Lung (tissue), 11 donors: ENCODE measurements at regions not wholly inside any gene's neighbourhood (a gene's known extent, or its start where the extent isn't known, plus 50 kb on each side); places are given as distances from the start of the nearest gene placed in this dataset.

Experiments
- ATAC-seq: fragments of 200-7000 bp; cut with Tn5 transposase; one replicate; pipeline ENCODE4 v1.9.1; 2020; ENCODE audit warnings: moderate number of reproducible peaks; ENCODE audit not compliant: insufficient read depth, low FRiP score
- DNase-seq, 3 donors: peaks; one replicate each; pipeline ENCODE4 v3.0.0-alpha.2; 2013 to 2017
- H3K27ac ChIP-seq, 2 donors: one replicate each; pipeline ENCODE4 v1.5.1; 2013; ENCODE audit warnings: mild to moderate bottlenecking in 2 of 2, moderate library complexity in 2 of 2, control low read depth in 1 of 2, inconsistent platforms in 1 of 2, low read depth in 1 of 2, low read length in 1 of 2
- H3K27me3 ChIP-seq, 3 donors: one replicate each; pipeline ENCODE4 v1.5.1; 2013; ENCODE audit warnings: low read length in 2 of 3; ENCODE audit not compliant: control insufficient read depth in 3 of 3, insufficient read depth in 3 of 3
- H3K36me3 ChIP-seq, 4 donors: one replicate each; pipeline ENCODE4 v1.5.1; 2013; ENCODE audit warnings: low read length in 4 of 4, mild to moderate bottlenecking in 1 of 4, moderate library complexity in 1 of 4; ENCODE audit not compliant: control insufficient read depth in 4 of 4, insufficient read depth in 4 of 4
- H3K4me1 ChIP-seq, 5 donors: one replicate each; pipeline ENCODE4 v1.5.1; 2013; ENCODE audit warnings: low read length in 5 of 5, mild to moderate bottlenecking in 2 of 5, moderate library complexity in 1 of 5; ENCODE audit not compliant: control insufficient read depth in 5 of 5, insufficient read depth in 5 of 5
- H3K4me3 ChIP-seq: one replicate; pipeline ENCODE4 v1.5.1; 2013; ENCODE audit warnings: mild to moderate bottlenecking, control low read depth, moderate library complexity
- H3K9ac ChIP-seq, 2 donors: one replicate each; pipeline ENCODE4 v1.5.1; 2013; ENCODE audit warnings: low read length in 2 of 2, control low read depth in 1 of 2; ENCODE audit not compliant: insufficient read depth in 1 of 2
- H3K9me3 ChIP-seq, 4 donors: one replicate each; pipeline ENCODE4 v1.5.1; 2013; ENCODE audit warnings: low read length in 3 of 4, mild to moderate bottlenecking in 1 of 4, moderate library complexity in 1 of 4; ENCODE audit not compliant: control insufficient read depth in 4 of 4, insufficient read depth in 3 of 4
- WGBS, 2 donors: extraction: QIAGEN DNeasy Blood & Tissue Kit; methylation state at CpG; one replicate each; pipeline ENCODE4 v1.1.7; 2013; 5-methylcytosine and 5-hydroxymethylcytosine counted together
- TF ChIP-seq, protein P1 (sequence below): IDR thresholded peaks from 2 replicates; pipeline ENCODE4 v1.5.1; 2012; ENCODE audit warnings: mild to moderate bottlenecking; ENCODE audit errors: control extremely low read depth, extremely low read depth
- donor health status: control.
- donor health status: control.
- donor health status: Bipolar disorder and iron deficiency.
- donor health status: healthy.
- donor health status: DM: yes; HTN: yes; CAD: no.

DNA sequence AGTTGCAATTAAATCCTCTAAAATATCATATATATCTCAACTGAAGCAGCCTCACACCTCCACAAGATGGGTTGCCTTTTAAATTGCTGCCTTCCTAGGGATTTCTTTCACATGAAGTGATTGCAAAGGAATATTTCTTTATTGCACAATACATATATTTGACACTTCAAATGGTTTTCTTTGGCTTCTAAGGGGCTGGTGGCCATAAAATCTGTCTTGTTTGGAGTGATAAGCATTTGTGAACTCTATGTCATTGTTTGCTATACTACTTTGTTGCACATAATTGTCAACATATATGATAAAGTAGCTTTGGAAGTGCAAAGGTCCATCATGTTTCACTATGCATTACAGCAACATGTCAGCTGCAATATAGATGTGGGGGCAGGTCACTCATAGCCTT is 2380.9 kb downstream of the PCDH9 start:
- ATAC-seq (no peak), DNase-seq (peak in 1 of 3 donors; percentile 13)
- Histone ChIP-seq H3K36me3 (no peaks in the 10 kb centered on the region), H3K9me3 (no peaks in the 10 kb centered on the region), H3K4me1 (no peaks in the 10 kb centered on the region), H3K27ac (no peak overlapping the region), H3K9ac (no peak overlapping the region), H3K27me3 (no peaks in the 10 kb centered on the region), H3K4me3 (no peak overlapping the region)
- TF ChIP-seq, protein P1, sequence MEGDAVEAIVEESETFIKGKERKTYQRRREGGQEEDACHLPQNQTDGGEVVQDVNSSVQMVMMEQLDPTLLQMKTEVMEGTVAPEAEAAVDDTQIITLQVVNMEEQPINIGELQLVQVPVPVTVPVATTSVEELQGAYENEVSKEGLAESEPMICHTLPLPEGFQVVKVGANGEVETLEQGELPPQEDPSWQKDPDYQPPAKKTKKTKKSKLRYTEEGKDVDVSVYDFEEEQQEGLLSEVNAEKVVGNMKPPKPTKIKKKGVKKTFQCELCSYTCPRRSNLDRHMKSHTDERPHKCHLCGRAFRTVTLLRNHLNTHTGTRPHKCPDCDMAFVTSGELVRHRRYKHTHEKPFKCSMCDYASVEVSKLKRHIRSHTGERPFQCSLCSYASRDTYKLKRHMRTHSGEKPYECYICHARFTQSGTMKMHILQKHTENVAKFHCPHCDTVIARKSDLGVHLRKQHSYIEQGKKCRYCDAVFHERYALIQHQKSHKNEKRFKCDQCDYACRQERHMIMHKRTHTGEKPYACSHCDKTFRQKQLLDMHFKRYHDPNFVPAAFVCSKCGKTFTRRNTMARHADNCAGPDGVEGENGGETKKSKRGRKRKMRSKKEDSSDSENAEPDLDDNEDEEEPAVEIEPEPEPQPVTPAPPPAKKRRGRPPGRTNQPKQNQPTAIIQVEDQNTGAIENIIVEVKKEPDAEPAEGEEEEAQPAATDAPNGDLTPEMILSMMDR: no peak

DNA sequence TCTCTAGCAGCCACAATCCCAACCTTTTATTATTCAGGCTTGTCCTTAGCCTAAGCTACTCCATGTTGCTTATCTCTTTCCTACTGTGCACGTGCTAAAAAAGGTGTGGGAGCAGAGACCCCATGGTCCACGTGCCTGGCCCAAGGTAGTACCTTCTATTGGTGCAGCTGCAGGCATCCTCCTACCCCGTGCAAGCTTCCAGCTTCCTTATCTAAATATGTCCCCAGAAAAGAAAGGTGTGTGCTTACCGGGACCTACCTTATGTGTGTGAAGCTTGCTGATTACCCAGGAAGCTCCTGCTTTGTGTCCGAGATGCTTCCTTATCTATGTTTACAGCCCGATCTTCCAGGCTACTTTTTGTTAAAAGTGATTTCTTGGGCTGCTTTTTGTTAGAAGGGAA is 2382.4 kb downstream of the PCDH9 start:
- WGBS, 2 donors: 66 to 78% methylated on average over 6 of the region's 6 CpGs
- Histone ChIP-seq H3K4me1 (no peaks in the 10 kb centered on the region), H3K27ac (no peak overlapping the region), H3K27me3 (no peaks in the 10 kb centered on the region), H3K9ac (no peak overlapping the region), H3K9me3 (no peaks in the 10 kb centered on the region), H3K4me3 (no peak overlapping the region), H3K36me3 (no peaks in the 10 kb centered on the region)
- TF ChIP-seq, protein P1: no peak
- ATAC-seq: no peak
- no peak for DNase-seq

GRCh38 chr13:64845110-64845509 is 2385.0 kb downstream of the PCDH9 start:
- H3K9me3 ChIP-seq: no peaks in the 10 kb centered on the region
- DNase-seq: no peak
- no peaks in the 10 kb centered on the region for H3K27me3 ChIP-seq
- no peak overlapping the region for H3K9ac ChIP-seq
- H3K27ac ChIP-seq: no peak overlapping the region
- TF ChIP-seq, protein P1: no peak
- WGBS, 2 donors: 37 to 40% methylated on average over 1 of the region's 1 CpG
- no peaks in the 10 kb centered on the region for H3K4me1 ChIP-seq
- no peak overlapping the region for H3K4me3 ChIP-seq
- H3K36me3 ChIP-seq: no peaks in the 10 kb centered on the region
- no peak for ATAC-seq

DNA sequence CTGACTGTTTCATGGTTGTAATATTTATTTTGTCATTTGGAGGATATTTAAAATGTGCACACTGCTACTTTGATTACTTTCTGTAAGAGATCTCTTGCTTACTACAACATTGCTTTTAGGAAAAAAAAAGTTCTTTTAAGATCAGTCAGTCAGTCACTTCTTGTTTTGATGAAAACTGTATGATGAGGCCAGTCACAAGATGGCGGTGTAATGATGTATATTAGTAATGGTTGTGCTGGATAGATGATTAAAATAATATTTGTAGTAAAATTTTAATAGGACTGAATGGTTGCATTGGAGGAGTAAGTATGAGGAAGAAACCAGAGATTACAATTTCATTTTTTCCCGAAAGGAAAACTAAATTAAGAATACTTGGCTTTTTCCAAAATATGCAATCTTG is 2411.1 kb downstream of the PCDH9 start:
- TF ChIP-seq, protein P1: no peak
- no peak overlapping the region for H3K4me3 ChIP-seq
- H3K27ac ChIP-seq: no peak overlapping the region
- no peaks in the 10 kb centered on the region for H3K36me3 ChIP-seq
- no peaks in the 10 kb centered on the region for H3K27me3 ChIP-seq
- DNase-seq (no peak), ATAC-seq (no peak)
- no peak overlapping the region for H3K9ac ChIP-seq
- no peaks in the 10 kb centered on the region for H3K9me3 ChIP-seq
- H3K4me1 ChIP-seq: no peaks in the 10 kb centered on the region
- WGBS, 2 donors: 90 to 96% methylated on average over 2 of the region's 2 CpGs
